GM23248 (cell line): ENCODE measurements at regions not wholly inside any gene's neighbourhood (a gene's known extent, or its start where the extent isn't known, plus 50 kb on each side); places are given as distances from the start of the nearest gene placed in this dataset.
A peak's percentile ranks its signal among the peaks of the same experiment; 100 is the strongest.

Source experiments
- DNase-seq: peaks from one replicate; pipeline ENCODE4 v3.0.0-alpha.2; 2015
- H2AFZ ChIP-seq: fragments of 200-600 bp; sonication (generic); 2 replicates; pipeline ENCODE4 v1.6.1; 2016; ENCODE audit warnings: antibody characterized with exemption
- H3F3A ChIP-seq: fragments of 200-600 bp; sonication (generic); 2 replicates; pipeline ENCODE4 v1.6.1; 2016; ENCODE audit warnings: mild to moderate bottlenecking, antibody characterized with exemption, mixed run types; ENCODE audit not compliant: insufficient read depth
- H3K27ac ChIP-seq: fragments of 200-600 bp; sonication (generic); 2 replicates; pipeline ENCODE4 v1.5.1; 2016; ENCODE audit warnings: mild to moderate bottlenecking
- H3K27me3 ChIP-seq: fragments of 200-600 bp; sonication (generic); replicated peaks from 2 replicates; pipeline ENCODE4 v1.6.1; 2016; ENCODE audit warnings: mild to moderate bottlenecking; ENCODE audit not compliant: insufficient read depth
- H3K36me3 ChIP-seq: fragments of 200-600 bp; sonication (generic); 2 replicates; pipeline ENCODE4 v1.6.1; 2016; ENCODE audit warnings: low read depth, mild to moderate bottlenecking
- H3K4me1 ChIP-seq: fragments of 200-600 bp; sonication (generic); 2 replicates; pipeline ENCODE4 v1.6.1; 2016; ENCODE audit warnings: mild to moderate bottlenecking; ENCODE audit not compliant: insufficient read depth
- H3K4me2 ChIP-seq: fragments of 200-600 bp; sonication (generic); one replicate; pipeline ENCODE4 v1.6.1; 2016; ENCODE audit warnings: mild to moderate bottlenecking; ENCODE audit not compliant: unreplicated experiment
- H3K4me3 ChIP-seq: fragments of 200-600 bp; sonication (generic); 2 replicates; pipeline ENCODE4 v1.5.1; 2016; ENCODE audit warnings: mild to moderate bottlenecking
- H3K79me2 ChIP-seq: fragments of 200-600 bp; sonication (generic); 2 replicates; pipeline ENCODE4 v1.6.1; 2016; ENCODE audit warnings: mild to moderate bottlenecking; ENCODE audit not compliant: insufficient read depth
- H3K9ac ChIP-seq: fragments of 200-600 bp; sonication (generic); 2 replicates; pipeline ENCODE4 v1.6.1; 2016; ENCODE audit warnings: mild to moderate bottlenecking
- H3K9me2 ChIP-seq: fragments of 200-600 bp; sonication (generic); 2 replicates; pipeline ENCODE4 v1.6.1; 2016; ENCODE audit warnings: mixed run types, mild to moderate bottlenecking, moderate library complexity; ENCODE audit not compliant: insufficient read depth
- H3K9me3 ChIP-seq: fragments of 200-600 bp; sonication (generic); one replicate; pipeline ENCODE4 v1.6.1; 2017; ENCODE audit warnings: low read depth
- H4K20me1 ChIP-seq: fragments of 200-600 bp; sonication (generic); 2 replicates; pipeline ENCODE4 v1.6.0; 2016; ENCODE audit not compliant: insufficient read depth
- EZH2 ChIP-seq: fragments of 200-600 bp; sonication (generic); IDR thresholded peaks from 2 replicates; pipeline ENCODE4 v1.6.1; 2018; ENCODE audit warnings: antibody characterized with exemption, mild to moderate bottlenecking; ENCODE audit not compliant: insufficient read depth, poor library complexity, severe bottlenecking
- EZH2phosphoT487 ChIP-seq: fragments of 200-600 bp; sonication (generic); IDR thresholded peaks from 2 replicates; pipeline ENCODE4 v1.6.1; 2018; ENCODE audit warnings: antibody characterized with exemption, moderate library complexity, mild to moderate bottlenecking, low read depth; ENCODE audit not compliant: insufficient read depth
- WGBS, 2 experiments: methylation state at CpG; one replicate each; pipeline ENCODE4 v1.1.6; 2015 to 2017; ENCODE audit warnings: low lambda C conversion rate in 2 of 2, low coverage in 1 of 2; ENCODE audit errors: missing lambda C conversion rate in 2 of 2; 5-methylcytosine and 5-hydroxymethylcytosine counted together
- in situ Hi-C: fragments of 300-500 bp; cut with MboI; formaldehyde crosslinking; loops from 2 replicates; pipeline ENCODE4 v1.15.0; 2020

DNA sequence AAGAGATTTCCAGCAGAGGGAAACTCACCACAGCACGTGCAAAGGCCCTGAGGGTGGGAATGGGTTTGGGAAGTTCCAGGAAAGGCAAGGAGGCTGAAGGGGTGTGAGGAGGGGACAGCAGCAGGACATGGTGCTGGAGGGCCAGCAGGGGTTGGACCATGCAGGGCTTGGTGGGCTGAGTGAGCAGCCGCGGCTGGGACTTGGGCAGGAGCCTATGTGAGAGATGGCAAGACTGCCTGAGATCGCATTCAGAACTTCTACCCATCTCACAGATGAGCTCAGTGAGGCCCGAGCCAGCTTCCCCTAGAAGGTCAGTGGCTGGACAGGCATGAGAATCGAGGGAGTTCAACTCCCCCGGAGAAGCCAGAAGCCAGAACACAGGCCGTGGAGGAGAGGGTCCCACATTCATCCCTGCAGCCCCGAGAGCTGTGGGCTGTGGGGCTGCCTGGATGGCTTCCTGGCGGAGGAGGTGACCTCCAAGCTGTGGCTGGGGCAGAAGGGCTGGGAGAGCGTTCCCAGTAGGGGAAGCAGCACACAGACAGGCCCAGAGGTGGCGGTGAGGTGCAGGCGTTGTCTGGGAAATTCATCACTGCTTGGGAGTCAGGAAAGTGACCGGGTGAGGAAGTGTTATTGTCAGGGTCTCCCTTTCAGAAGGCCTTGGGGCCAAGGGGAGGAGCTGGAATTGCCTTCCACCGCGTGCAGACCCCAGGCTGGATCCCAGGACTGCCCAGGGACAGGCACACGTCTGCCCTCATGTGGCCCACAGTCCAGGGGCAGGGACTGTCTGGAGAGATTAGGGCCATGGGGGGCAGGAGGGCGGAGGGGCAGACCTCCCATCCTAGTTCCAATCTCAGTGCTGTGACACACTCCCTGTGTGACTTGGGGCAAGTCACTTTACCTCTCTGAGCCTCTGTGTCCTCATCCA is 103.8 kb downstream of the CEBPB start:
- Histone ChIP-seq H3K36me3 (no peaks in the 10 kb centered on the region), H3K4me3 (no peak overlapping the region), H3K4me1 (peaks cover 15% of the 10 kb centered on the region), H3K27me3 (no peaks in the 10 kb centered on the region), H3K9me3 (no peaks in the 10 kb centered on the region), H3K4me2 (no peak overlapping the region), H3K27ac (no peak overlapping the region), H4K20me1 (no peaks in the 10 kb centered on the region), H3F3A (0 out of 2 replicates have a peak, but pooled peaks cover 15% of the 10 kb centered on the region), H2AFZ (no peak overlapping the region), H3K79me2 (no peaks in the 10 kb centered on the region), H3K9me2 (no peaks in the 10 kb centered on the region), H3K9ac (no peak overlapping the region)
- 88 to 93% methylated on average over 14 to 17 of the region's 18 CpGs for WGBS, 2 experiments
- in situ Hi-C loops = no loop called here
- TF ChIP-seq EZH2 (no peak), EZH2phosphoT487 (no peak)
- DNase-seq = no peak

DNA sequence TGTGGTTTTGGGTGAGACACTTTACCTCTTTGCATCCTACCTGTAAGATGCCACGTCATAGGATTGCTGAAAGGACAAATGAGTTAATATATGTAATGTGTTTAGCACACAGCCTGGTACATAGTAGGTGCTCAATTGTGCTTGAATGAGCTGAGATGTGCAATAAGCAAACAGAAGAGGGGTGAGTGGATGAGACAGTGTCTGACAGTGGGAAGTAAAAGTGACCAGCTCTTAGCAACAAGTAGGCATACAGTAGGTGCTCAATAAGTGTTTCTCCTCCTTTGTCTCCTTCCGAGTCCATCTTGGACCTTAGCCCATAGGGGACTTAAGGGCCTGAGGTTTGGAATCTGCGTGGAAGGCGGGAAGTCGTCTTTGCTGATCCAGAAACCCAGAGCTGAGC is 104.7 kb downstream of the CEBPB start:
- no peaks in the 10 kb centered on the region for H4K20me1 ChIP-seq
- no peak overlapping the region for H2AFZ ChIP-seq
- H3K79me2 ChIP-seq = no peaks in the 10 kb centered on the region
- H3K9ac ChIP-seq = no peak overlapping the region
- H3K4me2 ChIP-seq = no peak overlapping the region
- no peak overlapping the region for H3K4me3 ChIP-seq
- DNase-seq = no peak
- in situ Hi-C loops = no loop called here
- H3K27ac ChIP-seq = no peak overlapping the region
- TF ChIP-seq EZH2phosphoT487 (no peak), EZH2 (no peak)
- no peaks in the 10 kb centered on the region for H3K27me3 ChIP-seq
- H3K4me1 ChIP-seq = peaks cover 15% of the 10 kb centered on the region
- no peaks in the 10 kb centered on the region for H3K9me2 ChIP-seq
- H3F3A ChIP-seq = 0 out of 2 replicates have a peak, but pooled peaks cover 15% of the 10 kb centered on the region
- 98 to 99% methylated on average over 5 of the region's 5 CpGs for WGBS, 2 experiments
- H3K9me3 ChIP-seq = no peaks in the 10 kb centered on the region
- H3K36me3 ChIP-seq = no peaks in the 10 kb centered on the region

DNA sequence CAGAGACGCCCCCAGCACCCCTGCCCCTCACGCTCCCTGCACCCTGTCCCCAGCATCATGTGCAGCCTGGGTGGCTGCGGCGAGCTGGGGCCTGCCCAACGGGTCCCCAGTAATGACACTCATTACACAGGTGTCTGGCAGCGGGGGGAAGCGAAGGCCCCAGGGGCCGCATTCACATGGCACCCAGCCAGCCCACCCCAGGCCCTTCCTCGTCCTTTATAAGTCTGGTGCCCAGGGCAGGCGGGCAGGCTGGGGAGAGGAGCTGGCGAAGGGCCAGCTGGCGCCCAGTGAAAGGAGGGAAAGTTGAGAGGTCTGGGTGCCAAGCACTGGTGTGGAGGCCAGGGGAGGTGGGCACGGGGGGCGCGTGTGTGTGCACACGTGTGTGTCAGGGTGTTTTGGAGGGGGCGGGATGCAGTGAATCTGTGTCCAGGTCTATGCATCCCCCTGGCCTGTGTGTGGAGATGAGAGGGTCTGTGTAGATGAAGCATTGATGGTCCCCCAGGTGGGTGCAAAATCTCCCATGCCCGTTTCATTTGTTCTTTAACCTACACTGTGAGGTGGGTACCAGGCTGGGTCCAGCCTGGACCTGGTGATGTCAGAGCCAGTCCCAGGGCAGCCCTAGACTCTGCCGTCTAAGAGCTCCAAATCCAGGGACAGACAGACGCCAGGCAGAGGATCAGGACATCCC is 105.3 kb downstream of the CEBPB start:
- in situ Hi-C loops = no loop called here
- H3K4me1 ChIP-seq = peaks cover 15% of the 10 kb centered on the region
- no peaks in the 10 kb centered on the region for H3K36me3 ChIP-seq
- no peak for DNase-seq
- H3K9me2 ChIP-seq = no peaks in the 10 kb centered on the region
- no peak overlapping the region for H3K4me3 ChIP-seq
- no peaks in the 10 kb centered on the region for H3K9me3 ChIP-seq
- no peaks in the 10 kb centered on the region for H4K20me1 ChIP-seq
- H3K4me2 ChIP-seq = no peak overlapping the region
- TF ChIP-seq EZH2 (no peak), EZH2phosphoT487 (no peak)
- H2AFZ ChIP-seq = no peak overlapping the region
- H3K27me3 ChIP-seq = no peaks in the 10 kb centered on the region
- H3F3A ChIP-seq = 0 out of 2 replicates have a peak, but pooled peaks cover 15% of the 10 kb centered on the region
- H3K27ac ChIP-seq = no peak overlapping the region
- no peaks in the 10 kb centered on the region for H3K79me2 ChIP-seq
- H3K9ac ChIP-seq = no peak overlapping the region
- WGBS, 2 experiments = 78 to 85% methylated on average over 14 to 20 of the region's 20 CpGs

DNA sequence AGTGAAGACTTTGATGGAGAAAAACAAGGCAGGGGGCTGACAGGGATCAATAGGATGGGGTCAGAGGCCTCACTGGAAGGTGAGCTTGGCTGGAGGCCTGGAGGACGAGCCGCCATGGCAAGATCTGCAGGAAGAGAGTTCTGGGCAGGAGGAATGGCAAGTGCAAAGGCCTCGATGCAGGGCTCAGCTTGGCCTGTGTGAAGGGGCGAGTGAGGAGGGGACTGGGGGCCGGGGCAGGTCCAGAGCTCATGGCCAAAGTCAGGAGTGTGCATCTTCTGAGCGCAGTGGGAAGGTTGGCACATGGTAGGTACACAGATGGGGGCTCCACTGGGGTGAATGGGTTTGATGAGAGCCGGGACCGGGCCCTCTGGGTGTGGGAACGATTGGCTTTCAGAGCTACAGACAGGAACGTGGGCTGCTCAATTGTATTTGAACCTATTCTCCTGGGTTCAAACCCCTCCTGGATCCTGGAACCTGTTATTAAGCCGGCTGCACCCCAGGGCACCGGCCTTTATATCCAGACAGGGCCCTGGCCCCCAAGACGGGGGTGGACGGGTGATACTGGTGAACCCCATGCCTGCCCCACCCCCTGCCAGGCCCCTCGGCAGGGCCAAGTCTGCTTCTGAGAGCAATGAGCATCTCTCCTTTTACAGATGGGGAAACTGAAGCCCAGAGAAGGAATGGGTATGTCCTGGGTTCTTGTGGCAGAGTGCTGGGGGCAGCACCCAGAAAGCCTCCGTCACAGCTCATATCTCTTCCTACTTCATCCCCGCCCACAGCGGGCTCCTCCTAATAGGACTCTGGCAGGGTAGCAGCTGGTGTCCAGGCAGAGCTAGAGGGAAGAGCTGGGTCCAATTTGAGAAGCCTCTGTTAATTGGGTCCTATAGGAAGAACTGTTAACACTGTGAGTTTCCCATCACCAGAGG is 106.1 kb downstream of the CEBPB start:
- H3K9ac ChIP-seq = no peak overlapping the region; the same call in 1 of the 2 replicates
- no peaks in the 10 kb centered on the region for H3K27me3 ChIP-seq
- H3K9me2 ChIP-seq = no peaks in the 10 kb centered on the region
- H3K4me2 ChIP-seq = no peak overlapping the region
- H3F3A ChIP-seq = 0 out of 2 replicates have a peak, but pooled peaks cover 12% of the 10 kb centered on the region
- H3K4me3 ChIP-seq = no peak overlapping the region
- H3K4me1 ChIP-seq = peaks cover 13% of the 10 kb centered on the region
- no peaks in the 10 kb centered on the region for H3K36me3 ChIP-seq
- no peaks in the 10 kb centered on the region for H3K79me2 ChIP-seq
- peak overlapping the region; percentile 14; the same call in 1 of the 2 replicates for H3K27ac ChIP-seq
- peak; percentile 59 for DNase-seq
- in situ Hi-C loops = no loop called here
- no peaks in the 10 kb centered on the region for H3K9me3 ChIP-seq
- no peaks in the 10 kb centered on the region for H4K20me1 ChIP-seq
- 0 out of 2 replicates have a peak overlapping the region, but pooled peaks have one; percentile 39 for H2AFZ ChIP-seq
- TF ChIP-seq EZH2 (no peak), EZH2phosphoT487 (no peak)
- 62 to 65% methylated on average over 18 of the region's 18 CpGs for WGBS, 2 experiments
